GM21723 (cell line): ENCODE measurements at regions not wholly inside any gene's neighbourhood (a gene's known extent, or its start where the extent isn't known, plus 50 kb on each side); places are given as distances from the start of the nearest gene placed in this dataset.
"Not testable (repeated sequence)": the region's sequence is repeated elsewhere in the genome, so short reads cannot be mapped to it uniquely, and the experiment has no call there.

Experiments
- ATAC-seq: cut with Tn5 transposase; IDR thresholded peaks from one replicate; pipeline ENCODE4 v1.9.1; 2021; ENCODE audit warnings: mild to moderate bottlenecking, moderate library complexity; ENCODE audit not compliant: unreplicated experiment

DNA sequence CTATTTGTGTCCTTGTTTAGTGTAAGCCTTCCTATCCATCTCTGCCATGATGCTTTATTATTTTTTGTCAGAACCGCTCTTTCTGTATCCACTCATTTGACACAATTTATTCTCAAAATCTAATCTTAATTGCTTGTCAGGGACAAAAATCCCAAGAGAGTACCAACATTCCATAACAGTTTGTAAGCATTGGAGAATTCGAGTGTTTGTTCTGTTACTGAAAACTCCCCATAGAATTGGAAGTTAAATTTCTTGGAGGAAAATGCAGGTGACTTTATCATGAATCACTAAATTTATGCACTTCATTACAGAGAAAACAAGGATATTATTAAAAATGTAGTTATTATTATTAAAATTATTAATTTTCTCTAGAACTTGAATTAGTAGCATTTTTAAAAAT lies 1986.1 kb downstream of the ARAP2 start:
- ATAC-seq: no peak

DNA sequence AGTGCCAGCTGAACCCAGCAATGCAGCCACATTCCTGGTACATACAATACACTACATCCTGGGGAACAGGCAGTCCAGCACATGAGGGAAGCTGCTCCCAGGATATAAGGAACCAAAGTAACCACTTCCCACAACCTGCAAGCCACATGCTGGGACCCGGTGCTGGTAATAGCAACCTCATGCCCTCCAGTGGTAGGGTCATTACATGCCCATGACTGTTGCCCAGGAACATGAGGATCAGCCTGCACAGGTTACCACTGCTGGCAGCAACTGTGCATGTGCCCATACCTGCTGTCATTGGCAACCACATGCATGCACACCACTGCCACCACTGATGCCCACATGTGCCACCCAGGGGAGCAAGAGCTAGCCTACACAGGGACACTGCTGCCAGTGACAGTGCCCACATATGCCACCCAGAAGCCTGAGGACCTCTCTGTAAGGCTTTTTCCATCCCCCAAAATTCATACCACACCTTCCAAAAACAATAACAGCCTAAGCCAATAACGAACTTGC lies 1982.5 kb downstream of the ARAP2 start:
- no peak for ATAC-seq

DNA sequence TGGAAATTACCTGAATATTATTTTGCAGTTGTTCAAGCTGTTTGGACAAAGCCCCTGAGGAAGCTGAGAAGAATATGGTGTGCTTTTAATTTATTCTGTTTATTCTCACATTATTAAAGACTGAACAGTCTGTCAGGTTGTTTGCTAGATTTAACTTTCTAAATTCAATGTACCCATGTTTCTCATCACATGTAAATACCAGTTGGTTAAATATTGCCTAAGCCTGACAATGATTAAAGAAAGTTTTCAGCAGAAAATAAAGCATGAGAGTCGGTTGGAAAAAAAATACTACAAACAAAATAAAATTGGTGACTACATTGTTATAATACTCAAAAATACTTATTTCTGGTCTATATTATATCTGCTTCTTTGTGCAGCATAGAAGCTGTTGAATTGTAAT lies 1974.7 kb downstream of the ARAP2 start:
- ATAC-seq: no peak

DNA sequence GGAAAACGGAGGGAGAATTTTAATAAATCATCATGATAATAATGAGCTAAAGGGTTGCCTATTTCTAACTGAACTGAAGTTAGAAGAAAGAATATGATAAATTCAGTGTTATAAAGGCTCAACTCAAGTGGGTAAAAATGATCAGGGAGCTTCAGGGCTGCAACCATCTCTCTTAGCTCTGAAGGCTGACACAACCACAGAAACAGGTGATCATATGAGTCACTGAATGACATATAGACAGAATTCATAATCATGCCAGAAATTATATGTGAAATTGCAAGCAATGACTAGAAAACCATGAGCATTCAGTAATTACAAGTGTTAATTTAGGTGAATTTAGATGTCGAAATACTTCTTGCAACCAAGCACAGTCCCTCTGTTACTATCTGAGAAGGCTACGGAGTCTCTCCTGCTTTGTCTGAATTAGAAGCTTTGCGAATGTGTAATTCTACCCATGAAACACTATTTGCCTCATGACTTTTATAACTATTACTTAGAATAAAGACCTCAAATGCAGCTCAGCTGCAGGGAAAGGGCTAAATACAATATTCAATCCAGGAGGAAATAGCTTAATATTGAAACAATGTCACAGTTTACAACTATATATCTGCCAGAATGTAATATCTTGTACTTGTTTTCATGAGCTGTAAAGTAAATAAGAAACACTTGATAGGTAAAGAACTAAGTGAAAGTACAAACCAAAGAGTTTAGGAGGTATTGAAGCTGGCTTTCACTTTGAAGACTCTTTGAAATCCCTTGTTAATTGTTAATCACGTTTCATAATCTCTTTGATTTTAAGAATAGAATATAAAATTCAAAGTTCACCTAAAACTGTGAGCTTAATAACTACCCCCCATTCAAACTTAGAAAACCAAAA lies 1972.6 kb downstream of the ARAP2 start:
- ATAC-seq: no peak

DNA sequence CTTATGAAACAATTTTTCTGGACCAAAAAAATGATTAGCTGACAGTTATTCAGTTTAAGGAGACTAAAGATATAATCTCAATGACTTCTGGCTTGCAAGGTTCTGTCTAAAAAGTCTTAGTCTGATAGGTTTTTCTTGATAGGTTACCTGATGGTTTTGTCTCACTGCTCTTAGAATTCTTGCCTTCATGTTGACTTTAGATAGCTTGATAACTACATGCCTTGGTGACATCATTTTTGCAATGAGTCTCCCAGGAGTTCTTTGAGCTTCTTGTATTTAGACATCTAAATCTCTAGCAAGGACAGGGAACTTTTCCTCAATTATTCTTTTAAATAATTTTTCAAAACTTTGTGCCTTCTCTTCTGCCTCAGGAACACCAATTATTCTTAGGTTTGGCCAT lies 1965.3 kb downstream of the ARAP2 start:
- ATAC-seq: no peak

DNA sequence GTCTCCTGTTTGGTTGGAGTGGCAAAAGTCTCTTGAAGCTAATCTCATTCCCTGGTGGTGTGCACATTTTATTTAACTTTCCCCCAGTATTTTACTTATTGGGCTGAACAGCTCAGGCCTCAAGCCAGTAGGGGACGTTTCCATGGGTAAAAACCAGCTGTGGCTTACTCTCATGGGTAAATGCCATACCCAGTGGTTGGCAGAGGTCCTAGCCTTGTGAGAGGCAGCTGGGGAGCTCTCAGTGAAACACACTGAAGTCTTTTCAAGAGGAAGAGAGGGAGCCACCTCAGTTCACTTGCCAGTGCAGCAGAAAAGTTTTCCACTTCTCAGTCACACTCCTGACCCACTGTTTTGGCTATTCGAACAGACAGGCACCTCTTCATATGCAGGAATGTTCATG lies 1964.2 kb downstream of the ARAP2 start:
- ATAC-seq: no peak

DNA sequence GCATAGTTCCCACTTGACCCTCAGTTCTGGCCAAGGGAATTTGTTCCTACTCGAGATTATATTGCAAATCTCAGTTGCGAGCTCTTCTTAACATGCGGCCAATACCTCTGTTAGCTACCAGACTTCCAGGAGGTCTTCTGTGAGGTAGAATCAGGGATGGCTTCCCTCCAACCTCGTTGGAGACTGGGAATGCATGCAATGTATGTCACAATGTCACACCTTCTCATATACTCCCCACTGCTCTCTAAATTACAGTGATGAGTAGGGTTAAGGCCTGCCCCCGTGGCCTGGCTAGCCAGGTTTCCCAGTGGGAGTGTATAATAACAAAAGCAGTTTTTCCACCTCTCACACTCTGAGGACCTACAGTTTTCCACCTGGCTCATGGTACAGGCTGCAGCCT lies 1962.5 kb downstream of the ARAP2 start:
- no peak for ATAC-seq

DNA sequence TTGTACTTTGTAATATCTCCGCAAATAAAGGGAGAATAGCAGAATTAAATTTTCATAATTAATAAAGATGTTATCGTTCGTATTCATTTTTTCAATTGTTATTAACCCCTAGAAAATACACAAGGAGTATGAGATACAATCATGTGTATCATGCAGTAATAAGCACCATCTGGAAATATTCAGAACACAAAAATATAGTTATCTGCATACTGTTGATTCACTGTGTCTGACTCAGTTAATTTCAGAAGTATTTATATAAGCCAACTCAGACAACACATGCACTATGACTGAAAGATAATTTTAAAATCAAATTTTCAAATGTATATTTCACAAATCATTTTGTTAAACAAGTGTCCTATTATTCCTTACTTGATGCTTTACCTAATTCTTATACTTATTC lies 1954.8 kb downstream of the ARAP2 start:
- no peak for ATAC-seq

DNA sequence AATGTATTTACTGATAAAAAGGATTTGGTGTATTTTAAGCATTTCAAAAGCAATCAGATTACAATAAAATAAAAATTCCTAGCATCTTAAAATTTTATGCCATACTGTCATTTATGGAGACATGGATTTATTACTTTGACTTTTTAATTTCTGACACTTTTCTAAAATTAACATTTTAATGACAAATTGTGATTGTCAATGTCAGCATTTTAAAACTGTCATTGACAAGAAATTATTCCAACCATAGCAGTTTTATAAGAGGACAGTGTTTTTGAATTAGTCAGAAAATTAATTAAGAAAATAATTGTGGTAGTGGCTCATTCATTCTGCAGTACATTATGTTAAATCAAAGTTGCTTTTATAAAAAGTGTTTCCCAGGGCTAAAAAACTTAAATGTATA lies 1954.4 kb downstream of the ARAP2 start:
- ATAC-seq: no peak

DNA sequence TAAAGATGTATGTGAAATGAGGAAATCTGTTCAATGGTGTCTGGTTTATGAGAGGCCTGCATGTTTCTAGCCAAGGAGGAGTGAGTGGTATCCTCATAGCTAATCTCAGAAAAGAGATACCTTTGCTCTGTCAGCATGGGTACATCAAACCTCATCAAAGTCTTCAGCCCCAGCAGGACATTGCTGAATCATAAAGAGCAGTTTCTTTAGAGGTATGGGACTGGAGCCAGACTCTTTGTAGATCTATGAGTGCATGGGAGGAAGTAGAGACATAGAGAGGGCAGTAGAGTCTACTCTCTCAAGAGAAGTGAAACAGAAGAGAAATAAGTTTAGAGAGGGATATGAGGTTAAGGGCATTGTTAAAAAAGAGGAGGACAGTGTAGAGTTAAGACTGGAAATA lies 1950.9 kb downstream of the ARAP2 start:
- no peak for ATAC-seq

DNA sequence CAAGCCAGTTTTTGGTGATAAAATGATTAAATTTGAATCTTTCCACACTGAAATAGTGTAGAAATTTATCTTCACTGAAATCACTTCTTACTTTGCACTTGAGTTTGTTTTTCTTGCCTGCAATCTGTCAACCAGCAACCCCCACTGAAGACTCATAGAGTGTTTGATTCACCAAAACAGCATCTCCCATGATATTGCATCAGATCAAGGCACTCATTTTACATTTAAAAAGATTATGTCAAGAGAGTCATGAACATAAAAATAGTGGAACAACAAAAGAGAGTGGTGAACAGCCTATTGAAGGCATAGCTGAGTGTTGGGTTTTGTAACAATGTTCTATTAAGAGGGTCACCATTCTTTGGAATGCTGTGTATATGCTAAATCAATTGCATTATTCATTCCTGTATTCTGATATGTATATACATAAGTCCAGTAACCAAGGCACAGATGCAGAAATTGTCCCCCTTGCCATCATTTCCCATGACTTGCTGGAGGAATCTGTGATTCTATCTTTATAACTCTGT lies 1934.9 kb downstream of the ARAP2 start:
- ATAC-seq: no peak

DNA sequence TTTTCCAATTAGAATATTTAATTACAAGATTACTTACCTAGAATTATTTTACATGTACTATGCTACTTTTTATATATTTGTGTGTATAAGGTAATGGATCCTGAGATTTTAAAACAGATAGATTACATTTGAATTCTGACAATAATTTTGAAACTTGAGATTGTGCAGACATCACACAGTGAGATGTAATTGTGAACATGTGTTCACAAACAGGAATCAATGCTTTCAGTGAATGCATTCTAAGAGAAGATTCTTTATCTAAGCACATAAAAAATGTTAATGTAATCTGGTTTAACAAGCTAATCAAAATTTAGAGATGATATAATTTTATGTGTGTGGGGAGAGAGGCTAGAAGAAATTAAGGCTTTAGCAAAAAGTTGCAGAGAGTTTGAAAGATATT lies 1925.5 kb downstream of the ARAP2 start:
- ATAC-seq: no peak

DNA sequence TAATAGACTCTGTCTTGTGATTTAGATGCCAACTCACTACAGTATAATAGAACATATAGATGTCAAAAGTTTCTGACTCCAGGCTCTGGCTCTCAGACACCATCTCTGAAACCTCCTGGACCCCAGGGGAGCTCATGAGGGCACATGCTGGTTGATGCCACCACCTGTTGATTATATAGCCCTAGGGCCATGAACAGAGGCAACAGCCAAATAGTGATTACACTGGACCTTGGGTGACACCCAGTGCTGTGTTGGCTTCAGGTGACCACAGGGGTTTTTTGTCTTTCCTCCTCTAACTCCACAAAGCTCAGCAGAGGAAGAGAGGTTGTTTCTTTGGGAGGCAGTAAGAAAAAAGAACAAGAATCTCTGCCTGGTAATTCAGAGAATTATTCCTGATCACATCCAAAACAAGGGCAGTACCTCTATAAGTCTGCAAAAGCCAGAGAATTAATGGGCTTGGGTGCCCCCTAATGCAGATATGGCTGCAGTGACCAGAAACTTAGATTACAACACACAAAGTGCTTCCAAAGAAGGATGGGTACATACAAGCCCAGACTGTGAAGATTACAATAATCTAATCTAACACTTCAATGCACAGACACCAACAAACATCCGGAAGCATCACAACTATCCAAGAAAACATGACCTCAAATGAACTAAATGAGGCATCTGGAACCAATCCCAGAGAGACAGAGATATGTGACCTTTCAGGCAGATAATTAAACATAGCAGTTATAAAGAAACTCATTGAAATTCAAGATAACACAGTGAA lies 1920.6 kb downstream of the ARAP2 start:
- ATAC-seq: no peak

DNA sequence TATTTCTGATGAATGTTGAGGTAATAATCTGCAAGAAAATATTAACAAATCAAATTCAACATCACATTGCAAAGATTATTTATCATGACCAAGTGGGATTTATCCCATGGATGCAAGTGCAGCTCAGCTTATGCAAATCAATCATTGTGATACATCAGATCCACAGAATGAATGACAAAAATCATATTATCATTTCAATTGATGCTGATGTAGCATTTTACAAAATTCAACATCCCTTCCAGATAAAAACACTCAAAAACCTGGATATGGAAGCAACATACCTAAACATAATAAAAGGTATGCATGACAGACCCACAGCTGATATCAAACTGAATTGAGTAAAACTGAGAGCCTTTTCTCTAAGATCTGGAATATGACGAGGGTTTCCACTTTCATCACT lies 1915.4 kb downstream of the ARAP2 start:
- ATAC-seq: no peak

DNA sequence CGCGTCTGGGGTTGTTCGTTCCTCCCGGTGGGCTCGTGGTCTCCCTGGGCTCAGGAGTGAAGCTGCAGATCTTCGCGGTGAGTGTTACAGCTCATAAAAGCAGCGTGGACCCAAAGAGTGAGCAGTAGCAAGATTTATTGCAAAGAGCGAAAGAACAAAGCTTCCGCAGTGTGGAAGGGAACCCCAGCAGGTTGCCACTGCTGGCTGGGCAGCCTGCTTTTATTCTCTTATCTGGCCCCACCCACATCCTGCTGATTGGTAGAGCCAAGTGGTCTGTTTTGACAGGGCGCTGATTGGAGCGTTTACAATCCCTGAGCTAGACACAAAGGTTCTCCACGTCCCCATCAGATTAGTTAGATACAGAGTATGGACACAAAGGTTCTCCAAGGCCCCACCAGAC lies 1909.2 kb downstream of the ARAP2 start:
- ATAC-seq: not testable (repeated sequence)

DNA sequence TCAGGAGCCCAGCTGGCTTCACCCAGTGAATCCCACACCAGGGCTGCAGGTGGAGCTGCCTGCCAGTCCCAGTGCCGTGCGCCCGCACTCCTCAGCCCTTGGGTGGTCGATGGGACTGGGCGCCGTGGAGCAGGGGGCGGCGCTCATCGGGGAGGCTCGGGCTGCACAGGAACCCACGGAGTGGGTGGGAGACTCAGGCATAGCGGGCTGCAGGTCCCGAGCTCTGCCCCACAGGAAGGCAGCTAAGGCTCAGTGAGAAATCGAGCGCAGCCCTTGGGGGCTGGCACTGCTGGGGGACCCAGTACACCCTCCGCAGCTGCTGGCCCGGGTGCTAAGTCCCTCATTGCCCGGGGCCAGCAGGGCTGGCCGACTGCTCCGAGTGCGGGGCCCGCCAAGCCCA lies 1908.8 kb downstream of the ARAP2 start:
- not testable (repeated sequence) for ATAC-seq

DNA sequence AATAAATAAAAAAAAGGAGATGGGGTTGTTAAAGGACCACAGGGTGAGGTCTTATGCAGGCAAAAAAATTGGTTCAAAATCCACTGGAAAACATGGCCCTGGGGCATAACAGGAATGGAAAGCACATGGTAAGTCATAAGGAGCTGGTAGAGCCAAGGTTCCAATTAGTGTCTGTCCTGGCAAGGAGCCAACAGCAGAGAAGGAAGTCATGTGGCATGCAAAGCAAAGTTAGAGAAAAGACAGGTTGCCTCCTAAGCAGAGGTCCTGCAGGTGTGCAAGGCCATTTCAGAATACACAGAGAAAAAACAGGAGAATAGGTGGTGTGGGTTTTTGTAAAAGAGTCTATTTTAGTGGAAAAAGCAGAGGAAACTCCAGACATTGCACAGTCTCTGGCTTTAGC lies 1881.7 kb downstream of the ARAP2 start:
- ATAC-seq: no peak

DNA sequence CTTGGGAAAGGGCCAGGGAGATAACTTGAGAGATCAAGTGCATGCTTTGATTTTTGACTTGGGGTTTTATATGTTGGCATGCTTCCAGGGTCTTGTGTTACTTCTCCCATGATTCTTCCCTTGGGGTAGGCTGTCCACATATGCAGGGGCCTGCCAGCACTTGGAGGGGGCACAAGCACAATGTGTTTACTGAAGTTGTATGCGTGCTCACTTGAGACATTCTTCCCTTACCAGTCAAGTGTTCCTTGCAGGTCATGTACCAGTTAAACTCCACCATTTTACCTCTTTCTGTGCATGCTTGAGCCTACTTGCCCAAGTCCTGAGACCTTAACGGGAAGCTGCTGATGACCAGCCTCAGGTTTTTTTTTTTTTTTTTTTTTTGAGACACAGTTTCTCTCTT lies 1880.5 kb downstream of the ARAP2 start:
- no peak for ATAC-seq

DNA sequence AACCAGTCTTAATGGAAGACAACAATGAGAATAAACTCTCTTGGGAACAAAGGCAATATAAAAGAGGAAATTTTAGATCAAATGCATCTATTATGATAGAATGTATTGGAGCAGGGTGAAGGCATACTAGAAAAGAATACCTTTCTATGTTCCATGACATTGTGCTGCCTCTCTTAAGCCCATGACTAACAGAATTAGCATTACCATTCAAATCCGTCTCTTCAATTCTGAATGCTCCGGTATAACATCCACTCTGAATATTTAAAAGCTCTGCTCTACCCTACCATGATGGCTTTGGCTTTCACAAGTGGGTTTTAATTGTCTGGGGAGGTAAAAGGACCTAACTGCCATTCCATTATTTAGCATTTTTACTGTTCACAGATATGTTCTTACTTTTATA lies 1878.4 kb downstream of the ARAP2 start:
- no peak for ATAC-seq

DNA sequence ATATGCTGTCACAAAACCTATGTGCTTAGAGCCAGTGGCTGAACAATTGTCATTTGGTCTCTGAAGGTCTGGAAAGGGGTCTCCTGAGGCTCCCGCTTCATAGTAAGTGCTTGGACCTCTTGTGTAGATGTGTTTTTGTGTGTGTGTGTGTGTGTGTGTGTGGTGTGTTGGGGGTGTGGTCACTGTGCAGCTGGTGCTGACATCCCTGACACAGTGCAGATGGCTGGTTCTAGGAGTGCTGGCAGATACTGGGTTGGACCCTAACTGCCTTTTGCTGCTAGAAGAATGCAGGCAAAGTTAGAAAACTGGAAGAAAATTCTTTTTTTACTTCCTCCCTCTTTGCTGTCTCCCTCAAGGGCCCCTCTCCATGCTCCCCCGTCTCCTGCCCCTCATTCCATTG lies 1872.6 kb downstream of the ARAP2 start:
- no peak for ATAC-seq

DNA sequence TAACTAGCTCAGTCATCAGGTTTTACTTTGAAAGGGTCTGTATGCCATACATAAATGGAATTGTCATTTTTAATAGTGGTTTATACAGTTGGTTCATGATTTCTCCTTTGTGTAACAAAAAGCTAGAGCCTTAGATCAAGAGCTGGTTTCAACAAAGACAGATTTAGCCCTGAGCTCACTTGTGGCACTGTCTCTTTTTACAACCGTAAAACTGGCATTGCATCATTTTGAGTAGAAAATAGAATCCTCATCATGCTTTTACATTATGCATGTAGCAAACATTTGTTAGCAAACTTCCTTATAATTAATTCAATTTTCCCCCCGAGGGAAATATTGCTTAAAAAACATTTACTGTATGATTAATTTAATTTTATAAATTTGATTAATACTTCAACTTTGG lies 1871.5 kb downstream of the ARAP2 start:
- no peak for ATAC-seq

DNA sequence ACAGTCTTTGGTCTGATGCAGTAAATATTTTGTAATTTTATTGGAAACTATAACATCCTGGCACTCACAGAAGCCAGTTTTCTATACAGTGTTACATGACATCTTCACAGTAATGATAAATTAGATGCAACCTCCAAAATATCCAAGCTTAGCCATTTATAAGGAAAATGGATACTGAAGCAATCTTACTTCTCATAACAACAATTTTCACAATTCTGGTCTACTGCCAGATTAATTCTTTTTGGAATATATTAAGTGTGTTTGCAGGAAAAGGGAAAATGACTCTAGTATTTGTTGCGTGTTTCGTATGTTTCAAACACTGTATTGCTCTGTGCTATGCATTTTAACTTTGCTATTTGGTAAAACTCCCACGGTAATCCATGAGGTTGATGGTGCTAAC lies 1870.9 kb downstream of the ARAP2 start:
- ATAC-seq: no peak
